Endothelial cell of umbilical vein (primary cell): ENCODE measurements at regions not wholly inside any gene's neighbourhood (a gene's known extent, or its start where the extent isn't known, plus 50 kb on each side); places are given as distances from the start of the nearest gene placed in this dataset.

ENCODE experiments used
- BruUV-seq: library from RNA; stranded (reverse); fragments of 400-500 nt; replicated peaks from 2 replicates; lab custom pipeline; 2021; lab: Mats Ljungman, UMichigan
- CTCF ChIA-PET: fragments of 300-600, 350-600 bp; sonication (Branson Sonifier 250); formaldehyde crosslinking; loops from one replicate; lab custom pipeline; 2021; ENCODE audit warnings: antibody characterized with exemption, inconsistent platforms; lab: Charles Lee
- POLR2A ChIA-PET: fragments of 300-600, 350-600 bp; sonication (Branson Sonifier 250); formaldehyde crosslinking; loops from one replicate; lab custom pipeline; 2021; ENCODE audit warnings: antibody characterized with exemption, inconsistent platforms; lab: Charles Lee
- DNase-seq: peaks from one replicate; pipeline ENCODE4 v3.0.0-alpha.2; 2011; ENCODE audit warnings: low read depth, low spot score
- FAIRE-seq: peaks from 2 replicates; lab custom pipeline; 2011; peaks lifted over from hg19 to GRCh38; lab: Jason Lieb, UNC
- H2AFZ ChIP-seq: 2 replicates; pipeline ENCODE4 v1.6.0; 2012; ENCODE audit warnings: low read depth, low read length, control low read depth, inconsistent platforms
- H3K27ac ChIP-seq: 2 replicates; pipeline ENCODE4 v1.5.1; 2011; ENCODE audit warnings: low read depth, mild to moderate bottlenecking, control low read depth, low read length, moderate library complexity; ENCODE audit not compliant: insufficient read depth
- H3K27me3 ChIP-seq, 2 experiments: 2 replicates each; pipeline versions ENCODE4 v1.6.0 to v1.6.1; 2011; ENCODE audit warnings: low read length in 2 of 2, mixed read lengths in 1 of 2; ENCODE audit not compliant: control insufficient read depth in 2 of 2, insufficient read depth in 2 of 2
- H3K36me3 ChIP-seq, 2 experiments: 2 replicates in 1 of 2; 3 replicates in 1 of 2; pipeline ENCODE4 v1.5.1; 2011; ENCODE audit warnings: low read length in 2 of 2, mild to moderate bottlenecking in 1 of 2, moderate library complexity in 1 of 2; ENCODE audit not compliant: control insufficient read depth in 2 of 2, insufficient read depth in 2 of 2; ENCODE audit errors: extremely low read depth in 1 of 2
- H3K4me1 ChIP-seq: 3 replicates; pipeline ENCODE4 v1.5.1; 2011; ENCODE audit warnings: mild to moderate bottlenecking, low read length; ENCODE audit not compliant: control insufficient read depth, insufficient read depth; ENCODE audit errors: extremely low read depth
- H3K4me2 ChIP-seq: 2 replicates; pipeline ENCODE4 v1.6.1; 2011; ENCODE audit warnings: low read length, control low read depth, mixed read lengths; ENCODE audit not compliant: insufficient read depth
- H3K4me3 ChIP-seq, 3 experiments: fragments of 200-600 bp in 1 of 3; sonication (generic), shearing (Covaris generic) in 1 of 3; replicated peaks in 1 of 3; 2 replicates each; pipeline ENCODE4 v1.5.1; 2011 to 2016; ENCODE audit warnings: control low read depth in 3 of 3, low read length in 3 of 3, mild to moderate bottlenecking in 2 of 3, inconsistent platforms in 1 of 3, low read depth in 1 of 3, moderate library complexity in 1 of 3; ENCODE audit not compliant: insufficient read depth in 1 of 3
- H3K79me2 ChIP-seq: 2 replicates; pipeline ENCODE4 v1.6.0; 2012; ENCODE audit warnings: low read length, inconsistent platforms; ENCODE audit not compliant: control insufficient read depth, insufficient read depth
- H3K9ac ChIP-seq: replicated peaks from 2 replicates; pipeline ENCODE3; 2011; ENCODE audit warnings: low read length, control low read depth; ENCODE audit not compliant: insufficient read depth; ENCODE audit errors: extremely low read depth
- H3K9me1 ChIP-seq: replicated peaks from 3 replicates; pipeline ENCODE4 v1.6.0; 2011; ENCODE audit warnings: mild to moderate bottlenecking, low read length; ENCODE audit not compliant: control insufficient read depth, insufficient read depth; ENCODE audit errors: extremely low read depth
- H3K9me3 ChIP-seq: replicated peaks from 2 replicates; pipeline ENCODE4 v1.5.1; 2012; ENCODE audit warnings: low read length, inconsistent platforms; ENCODE audit not compliant: control insufficient read depth, insufficient read depth
- H4K20me1 ChIP-seq: replicated peaks from 2 replicates; pipeline ENCODE3; 2011; ENCODE audit warnings: mild to moderate bottlenecking, low read length; ENCODE audit not compliant: control insufficient read depth, insufficient read depth; ENCODE audit errors: extremely low read depth
- EZH2 ChIP-seq: IDR thresholded peaks from 2 replicates; pipeline ENCODE4 v1.6.1; 2012; ENCODE audit warnings: borderline replicate concordance, low read depth, mild to moderate bottlenecking, moderate library complexity, low read length, inconsistent platforms; ENCODE audit not compliant: severe bottlenecking
- GATA2 ChIP-seq: IDR thresholded peaks from 2 replicates; pipeline ENCODE4 v1.7.0; 2011; ENCODE audit warnings: low read depth, mild to moderate bottlenecking, moderate library complexity, mixed read lengths, low read length; ENCODE audit not compliant: insufficient read length, insufficient read depth
- JUN ChIP-seq: IDR thresholded peaks from 2 replicates; pipeline ENCODE4 v1.6.1; 2011; ENCODE audit warnings: borderline replicate concordance, low read depth; ENCODE audit not compliant: insufficient read length, insufficient read depth
- POLR2A ChIP-seq: IDR thresholded peaks from 2 replicates; pipeline ENCODE4 v1.6.1; 2012; ENCODE audit warnings: low read depth, mild to moderate bottlenecking, control low read depth, low read length
- POLR2AphosphoS5 ChIP-seq: IDR thresholded peaks from 2 replicates; pipeline ENCODE4 v1.6.1; 2012; ENCODE audit warnings: low read depth, mild to moderate bottlenecking, control low read depth, low read length, moderate library complexity; ENCODE audit not compliant: insufficient read depth
- dilution Hi-C: fragments of 300-500 bp; cut with MboI; formaldehyde crosslinking; loops from one replicate; pipeline ENCODE4 v1.15.0; 2019; ENCODE audit warnings: low sequenced_read_pairs; ENCODE audit not compliant: extremely low pct_ligation_motif_present
- intact Hi-C: fragments of 100-400 bp; cut with micrococcal nuclease; formaldehyde crosslinking; loops from one replicate; pipeline ENCODE4 v1.10.0; 2022
- TF ChIP-seq, protein P1 (sequence below): IDR thresholded peaks from 2 replicates; pipeline ENCODE4 v1.6.1; 2011; ENCODE audit not compliant: insufficient read depth, insufficient read length

DNA sequence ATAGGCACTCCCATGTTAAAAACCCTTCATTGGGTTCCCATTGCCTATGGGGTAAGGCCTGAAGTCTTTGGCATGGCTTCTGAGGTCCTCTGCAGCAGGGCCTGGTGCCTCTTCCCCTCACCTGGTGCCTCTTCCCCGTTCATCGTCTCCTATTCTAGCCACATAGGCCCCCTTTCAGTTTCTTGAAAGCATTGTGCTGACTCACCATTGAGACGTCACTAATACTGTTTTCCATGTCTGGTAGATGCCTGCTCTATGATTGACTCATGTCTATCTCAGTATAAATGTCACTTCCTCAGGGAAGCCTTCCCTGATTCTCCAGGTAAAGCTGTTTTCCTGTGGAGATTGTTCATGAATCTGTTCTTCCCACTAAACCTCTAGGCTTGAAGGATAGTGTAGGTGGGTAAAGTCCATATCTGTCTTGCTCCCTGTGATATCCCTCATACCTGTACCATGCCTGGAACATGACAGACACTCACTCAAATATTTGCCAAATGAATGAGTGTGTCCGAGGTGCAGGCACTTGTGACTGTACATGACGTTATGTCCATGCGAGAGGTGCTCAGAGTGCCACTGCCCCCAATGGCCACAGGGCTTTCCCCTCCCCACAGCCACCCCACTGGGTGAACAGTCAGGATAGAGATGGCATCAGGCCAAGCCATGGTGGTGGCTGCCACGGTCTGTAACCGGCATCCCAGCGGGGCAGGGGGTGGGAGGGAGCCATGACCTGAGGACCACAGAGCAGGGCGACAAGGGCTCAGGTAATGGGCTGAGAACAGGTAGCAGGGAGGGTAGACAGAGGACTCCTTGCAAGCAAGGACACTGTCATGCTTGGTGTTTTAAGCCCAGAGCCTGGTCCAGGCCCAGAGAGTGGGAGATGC lies 85.2 kb upstream of the FAM20A start:
- Histone ChIP-seq H3K4me3 (no peak overlapping the region), H3K9me3 (no peaks in the 10 kb centered on the region), H3K27me3 (no peaks in the 10 kb centered on the region), H3K27ac (no peak overlapping the region), H3K4me2 (no peak overlapping the region), H4K20me1 (no peaks in the 10 kb centered on the region), H2AFZ (no peak overlapping the region), H3K79me2 (no peaks in the 10 kb centered on the region), H3K9ac (no peak overlapping the region), H3K36me3 (no peaks in the 10 kb centered on the region), H3K9me1 (no peaks in the 10 kb centered on the region), H3K4me1 (no peaks in the 10 kb centered on the region)
- no TSS peak for BruUV-seq
- intact Hi-C loops: no loop called here
- CTCF ChIA-PET: no interaction called here
- POLR2A ChIA-PET: no interaction called here
- TF ChIP-seq EZH2: no peak
- FAIRE-seq (no peak), DNase-seq (no peak)
- dilution Hi-C loops: no loop called here

DNA sequence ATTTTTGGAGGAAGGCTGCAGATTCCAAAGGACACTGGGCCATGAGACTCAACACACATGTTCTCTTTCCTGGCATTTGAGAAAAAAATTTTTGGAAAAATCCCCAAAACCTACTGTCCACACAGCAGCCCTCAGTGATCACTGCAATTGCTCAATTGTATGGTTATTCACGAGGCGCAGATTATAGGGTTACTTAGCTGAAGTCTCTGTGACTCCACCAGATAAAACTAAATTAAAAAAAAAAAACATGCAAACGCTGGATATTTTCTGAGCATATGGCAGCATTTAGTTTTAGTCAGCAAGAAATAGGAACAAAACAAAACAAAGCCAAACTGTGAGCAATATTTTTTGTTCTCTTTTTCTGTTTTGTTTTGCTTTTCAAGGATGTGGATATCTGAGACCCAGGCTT lies 83.8 kb upstream of the FAM20A start:
- TF ChIP-seq POLR2AphosphoS5 (no peak), GATA2 (no peak), JUN (no peak), POLR2A (no peak), EZH2 (no peak)
- TF ChIP-seq, protein P1, sequence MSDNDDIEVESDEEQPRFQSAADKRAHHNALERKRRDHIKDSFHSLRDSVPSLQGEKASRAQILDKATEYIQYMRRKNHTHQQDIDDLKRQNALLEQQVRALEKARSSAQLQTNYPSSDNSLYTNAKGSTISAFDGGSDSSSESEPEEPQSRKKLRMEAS: no peak
- Histone ChIP-seq H3K27ac (no peak overlapping the region), H3K4me1 (no peaks in the 10 kb centered on the region), H3K9me1 (no peaks in the 10 kb centered on the region), H3K9ac (no peak overlapping the region), H3K79me2 (no peaks in the 10 kb centered on the region), H4K20me1 (no peaks in the 10 kb centered on the region), H3K36me3 (no peaks in the 10 kb centered on the region), H3K9me3 (no peaks in the 10 kb centered on the region), H3K27me3 (no peaks in the 10 kb centered on the region), H3K4me2 (no peak overlapping the region), H3K4me3 (no peak overlapping the region), H2AFZ (no peak overlapping the region)
- FAIRE-seq (no peak), DNase-seq (no peak)
- POLR2A ChIA-PET: no interaction called here
- BruUV-seq: no TSS peak
- CTCF ChIA-PET: no interaction called here
- dilution Hi-C loops: no loop called here
- intact Hi-C loops: no loop called here
